Muscle layer of colon (tissue), 2 donors: ENCODE measurements at regions not wholly inside any gene's neighbourhood (a gene's known extent, or its start where the extent isn't known, plus 50 kb on each side); places are given as distances from the start of the nearest gene placed in this dataset.

ENCODE experiments used
- H3K27ac ChIP-seq: one replicate; pipeline ENCODE4 v1.7.0; 2013; ENCODE audit warnings: low read depth, mild to moderate bottlenecking, low read length, moderate library complexity
- H3K27me3 ChIP-seq, 2 donors: one replicate each; pipeline ENCODE4 v1.7.0; 2013; ENCODE audit warnings: low read length in 2 of 2, mild to moderate bottlenecking in 2 of 2; ENCODE audit not compliant: insufficient read depth in 2 of 2, control insufficient read depth in 1 of 2
- H3K36me3 ChIP-seq: one replicate; pipeline ENCODE4 v1.7.0; 2013; ENCODE audit warnings: mild to moderate bottlenecking, low read length; ENCODE audit not compliant: insufficient read depth
- H3K4me1 ChIP-seq: one replicate; pipeline ENCODE4 v1.7.0; 2013; ENCODE audit warnings: mild to moderate bottlenecking, low read length; ENCODE audit not compliant: insufficient read depth
- H3K4me3 ChIP-seq, 2 donors: one replicate each; pipeline ENCODE4 v1.7.0; 2013; ENCODE audit warnings: low read length in 2 of 2, low read depth in 1 of 2, mild to moderate bottlenecking in 1 of 2, moderate library complexity in 1 of 2
- H3K9ac ChIP-seq: one replicate; pipeline ENCODE4 v1.7.0; 2013; ENCODE audit warnings: low read length
- H3K9me3 ChIP-seq: one replicate; pipeline ENCODE4 v1.7.0; 2013; ENCODE audit warnings: mild to moderate bottlenecking, low read length
- donor health status: abdominal sarcoma.
- donor health status: Adenocarcinoma of cecum.

DNA sequence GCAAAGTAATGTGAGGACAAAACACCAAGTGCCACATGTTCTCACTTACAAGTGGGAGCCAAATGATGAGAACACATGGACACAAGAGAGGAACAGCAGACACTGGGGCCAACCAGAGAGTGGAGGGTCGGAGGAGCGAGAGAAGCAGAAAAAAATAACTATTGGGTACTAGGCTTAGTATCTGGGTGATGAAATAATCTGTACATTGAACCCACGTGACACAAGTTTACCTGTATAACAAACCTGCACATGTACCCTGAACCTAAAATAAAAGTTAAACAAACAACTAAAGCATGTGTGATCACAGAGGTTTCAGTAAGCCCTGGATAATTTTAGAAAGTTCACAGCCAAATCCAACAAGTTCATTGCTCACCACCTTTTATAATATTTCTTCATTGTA, 160.1 kb downstream of the TENT4A start:
- no peaks in the 10 kb centered on the region for H3K27me3 ChIP-seq

GRCh38 chr5:6875376-6875775, 162.1 kb downstream of the TENT4A start:
- Histone ChIP-seq H3K36me3 (no peaks in the 10 kb centered on the region), H3K9me3 (no peaks in the 10 kb centered on the region), H3K27me3 (no peaks in the 10 kb centered on the region), H3K9ac (no peak overlapping the region), H3K27ac (no peak overlapping the region), H3K4me1 (no peaks in the 10 kb centered on the region), H3K4me3 (no peak overlapping the region)

More for the DNA sequence above, 160.1 kb downstream of the TENT4A start:
- H3K36me3 ChIP-seq: no peaks in the 10 kb centered on the region
- no peak overlapping the region for H3K9ac ChIP-seq
- H3K9me3 ChIP-seq: no peaks in the 10 kb centered on the region
- no peak overlapping the region for H3K4me3 ChIP-seq
- H3K27ac ChIP-seq: no peak overlapping the region
- H3K4me1 ChIP-seq: no peaks in the 10 kb centered on the region

GRCh38 chr5:6877986-6878828, 165.0 kb downstream of the TENT4A start:
- Histone ChIP-seq H3K9ac (no peak overlapping the region), H3K4me1 (no peaks in the 10 kb centered on the region), H3K9me3 (no peaks in the 10 kb centered on the region), H3K27me3 (no peaks in the 10 kb centered on the region), H3K36me3 (no peaks in the 10 kb centered on the region), H3K4me3 (no peak overlapping the region), H3K27ac (no peak overlapping the region)

- no peak overlapping the region for H3K27ac ChIP-seq
- no peaks in the 10 kb centered on the region for H3K4me1 ChIP-seq
- peaks cover 12% of the 10 kb centered on the region for H3K9me3 ChIP-seq
- H3K9ac ChIP-seq: no peak overlapping the region
- H3K4me3 ChIP-seq: no peak overlapping the region
- H3K36me3 ChIP-seq: no peaks in the 10 kb centered on the region
- H3K27me3 ChIP-seq: no peaks in the 10 kb centered on the region
Measured at GRCh38 chr5:6885581-6885980, 172.3 kb downstream of the TENT4A start.

DNA sequence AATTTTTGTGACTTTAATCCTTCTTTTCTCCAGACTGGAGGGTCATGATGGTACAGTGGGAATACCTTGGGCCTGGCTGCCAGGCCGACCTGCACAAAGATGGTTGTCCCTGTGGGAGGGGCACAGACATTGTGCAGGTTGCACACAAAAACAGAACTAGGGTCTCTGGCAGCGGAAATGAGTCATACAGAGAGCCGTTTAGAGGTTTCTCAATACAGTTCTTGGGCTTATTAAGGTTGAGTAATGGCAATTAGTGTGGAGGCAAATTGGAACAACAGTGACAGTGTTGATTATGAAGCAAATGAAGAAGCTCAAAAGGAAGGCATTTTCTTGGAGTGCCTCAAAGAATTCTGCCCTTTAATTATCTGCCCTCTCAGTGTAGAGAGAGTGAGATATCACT, 173.6 kb downstream of the TENT4A start:
- Histone ChIP-seq H3K9ac (no peak overlapping the region), H3K9me3 (peaks cover 12% of the 10 kb centered on the region), H3K36me3 (no peaks in the 10 kb centered on the region), H3K4me1 (no peaks in the 10 kb centered on the region), H3K27ac (no peak overlapping the region), H3K4me3 (no peak overlapping the region), H3K27me3 (no peaks in the 10 kb centered on the region)

GRCh38 chr5:6889030-6889429, 175.8 kb downstream of the TENT4A start:
- H3K27me3 ChIP-seq: no peaks in the 10 kb centered on the region
- no peaks in the 10 kb centered on the region for H3K36me3 ChIP-seq

GRCh38 chr5:6899221-6899620, 186.0 kb downstream of the TENT4A start:
- Histone ChIP-seq H3K9me3 (no peaks in the 10 kb centered on the region), H3K27ac (no peak overlapping the region), H3K36me3 (no peaks in the 10 kb centered on the region), H3K4me1 (peaks cover 15% of the 10 kb centered on the region), H3K4me3 (no peak overlapping the region), H3K27me3 (no peaks in the 10 kb centered on the region), H3K9ac (no peak overlapping the region)

More at GRCh38 chr5:6889030-6889429, 175.8 kb downstream of the TENT4A start:
- Histone ChIP-seq H3K9ac (no peak overlapping the region), H3K27ac (no peak overlapping the region), H3K4me3 (no peak overlapping the region), H3K9me3 (peaks cover 12% of the 10 kb centered on the region), H3K4me1 (no peaks in the 10 kb centered on the region)

DNA sequence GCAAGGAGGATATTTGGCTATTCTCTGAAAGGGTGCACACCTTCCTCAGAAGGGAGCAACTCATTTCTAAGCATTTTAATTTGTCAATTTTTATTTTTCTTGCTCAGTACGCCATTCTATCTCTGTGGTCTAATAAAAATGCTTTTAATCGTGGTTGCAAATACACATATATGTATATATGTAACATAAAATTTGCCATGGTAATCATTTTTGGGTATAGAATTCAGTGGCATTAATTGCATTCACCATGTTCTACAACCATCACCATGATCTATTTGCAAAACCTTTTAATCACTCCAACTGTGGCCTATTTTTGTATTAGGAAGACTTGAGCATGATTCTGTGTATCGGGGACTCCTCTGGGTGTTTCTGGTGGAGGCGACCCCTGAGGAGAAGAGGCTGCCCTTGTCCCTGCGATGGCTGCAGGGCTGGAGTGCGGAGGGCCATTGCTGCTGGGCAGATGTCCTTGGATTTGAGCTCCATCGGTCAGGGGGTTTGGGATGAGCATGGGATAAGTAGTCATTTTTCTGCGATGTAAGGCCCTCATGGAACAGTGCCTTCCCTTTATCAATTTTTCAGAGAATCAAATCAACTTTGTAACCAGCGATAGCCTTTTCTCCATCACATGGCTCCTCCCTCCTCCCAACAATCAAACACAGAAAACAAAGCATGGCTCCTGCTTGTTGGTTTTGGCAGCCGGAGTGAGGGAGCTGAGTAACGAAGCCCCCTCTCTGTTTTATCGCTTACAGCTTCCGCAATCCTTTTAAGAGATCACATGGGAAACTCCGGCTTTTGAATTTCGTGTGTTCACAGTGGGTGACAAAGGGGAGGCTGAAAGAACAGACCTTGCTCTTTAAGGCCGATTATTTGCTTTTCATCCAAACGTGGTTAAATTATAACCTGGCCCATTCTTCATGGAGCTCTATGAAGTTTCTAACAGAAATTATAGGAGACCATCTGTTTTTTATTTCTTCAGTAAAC, 187.3 kb downstream of the TENT4A start:
- H3K36me3 ChIP-seq: no peaks in the 10 kb centered on the region
- H3K27ac ChIP-seq: no peak overlapping the region
- H3K4me3 ChIP-seq: no peak overlapping the region

GRCh38 chr5:6902094-6902493, 188.9 kb downstream of the TENT4A start:
- H3K4me3 ChIP-seq: no peak overlapping the region
- H3K9ac ChIP-seq: no peak overlapping the region
- H3K36me3 ChIP-seq: no peaks in the 10 kb centered on the region
- H3K27me3 ChIP-seq: no peaks in the 10 kb centered on the region
- H3K27ac ChIP-seq: no peak overlapping the region
- H3K4me1 ChIP-seq: peaks cover 15% of the 10 kb centered on the region
- H3K9me3 ChIP-seq: no peaks in the 10 kb centered on the region

More for the DNA sequence above, 187.3 kb downstream of the TENT4A start:
- no peak overlapping the region for H3K9ac ChIP-seq
- H3K27me3 ChIP-seq: no peaks in the 10 kb centered on the region
- no peaks in the 10 kb centered on the region for H3K9me3 ChIP-seq
- H3K4me1 ChIP-seq: peaks cover 15% of the 10 kb centered on the region

DNA sequence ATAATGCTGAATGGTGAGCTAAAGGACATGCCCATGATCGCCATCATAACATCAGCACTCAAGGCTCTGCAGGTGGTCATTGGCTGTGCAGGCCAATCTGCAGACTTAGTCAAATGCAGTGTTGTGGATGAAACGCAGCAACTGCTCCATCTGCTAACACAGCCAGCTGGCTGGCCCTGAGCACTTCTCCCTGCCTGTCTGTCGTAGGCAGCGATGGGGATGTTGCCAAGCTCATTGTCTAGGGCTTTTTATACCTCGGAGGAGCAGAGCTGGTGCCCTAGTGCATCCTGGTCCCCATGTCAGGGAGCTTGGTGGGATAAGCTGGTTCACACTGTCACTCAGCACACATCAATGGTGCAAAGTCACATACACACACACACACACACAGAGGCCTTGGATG, 189.4 kb downstream of the TENT4A start:
- Histone ChIP-seq H3K36me3 (no peaks in the 10 kb centered on the region), H3K27me3 (no peaks in the 10 kb centered on the region), H3K4me1 (peaks cover 15% of the 10 kb centered on the region), H3K9ac (no peak overlapping the region), H3K4me3 (no peak overlapping the region), H3K27ac (no peak overlapping the region), H3K9me3 (no peaks in the 10 kb centered on the region)

- H3K4me3 ChIP-seq: no peak overlapping the region
- no peak overlapping the region for H3K9ac ChIP-seq
- no peaks in the 10 kb centered on the region for H3K36me3 ChIP-seq
- no peak overlapping the region for H3K27ac ChIP-seq
- no peaks in the 10 kb centered on the region for H3K9me3 ChIP-seq
- H3K27me3 ChIP-seq: no peaks in the 10 kb centered on the region
- H3K4me1 ChIP-seq: peaks cover 15% of the 10 kb centered on the region
Measured at GRCh38 chr5:6903934-6904333, 190.7 kb downstream of the TENT4A start.
